Stimulated activated CD8-positive, alpha-beta memory T cell treated with anti-CD3 and anti-CD28 coated beads, Interleukin-2, amount 100 ng/mL, for 1 hour (primary cell): ENCODE measurements at regions not wholly inside any gene's neighbourhood (a gene's known extent, or its start where the extent isn't known, plus 50 kb on each side); places are given as distances from the start of the nearest gene placed in this dataset.

Experiments used
- DNase-seq, 2 donors: peaks; one replicate each; pipeline ENCODE4 v3.0.0-alpha.2; 2020; ENCODE audit warnings: low read depth in 2 of 2

GRCh38 chr22:47439643-47440265 lies 677.3 kb downstream of the TBC1D22A start:
- no peak for DNase-seq

- no peak for DNase-seq
Measured at GRCh38 chr22:47437636-47438035, 675.2 kb downstream of the TBC1D22A start.

GRCh38 chr22:47437110-47437509 lies 674.7 kb downstream of the TBC1D22A start:
- DNase-seq = no peak

GRCh38 chr22:47435826-47436225 lies 673.4 kb downstream of the TBC1D22A start:
- DNase-seq = no peak

GRCh38 chr22:47435204-47435487 lies 672.7 kb downstream of the TBC1D22A start:
- DNase-seq = no peak

GRCh38 chr22:47434336-47435203 lies 672.1 kb downstream of the TBC1D22A start:
- DNase-seq = no peak

- no peak for DNase-seq
Measured at GRCh38 chr22:47433627-47434026, 671.2 kb downstream of the TBC1D22A start.

GRCh38 chr22:47432683-47433082 lies 670.2 kb downstream of the TBC1D22A start:
- DNase-seq = no peak

- DNase-seq = no peak
Measured at GRCh38 chr22:47423861-47424820, 661.7 kb downstream of the TBC1D22A start.

GRCh38 chr22:47423266-47423665 lies 660.8 kb downstream of the TBC1D22A start:
- no peak for DNase-seq

GRCh38 chr22:47422736-47423135 lies 660.3 kb downstream of the TBC1D22A start:
- no peak for DNase-seq

GRCh38 chr22:47421846-47422245 lies 659.4 kb downstream of the TBC1D22A start:
- no peak for DNase-seq

- DNase-seq = no peak
Measured at GRCh38 chr22:47420211-47420610, 657.8 kb downstream of the TBC1D22A start.

GRCh38 chr22:47419239-47419638 lies 656.8 kb downstream of the TBC1D22A start:
- no peak for DNase-seq

- no peak for DNase-seq
Measured at GRCh38 chr22:47417699-47418098, 655.2 kb downstream of the TBC1D22A start.

GRCh38 chr22:47411006-47411405 lies 648.6 kb downstream of the TBC1D22A start:
- DNase-seq = no peak

GRCh38 chr22:47409539-47410275 lies 647.3 kb downstream of the TBC1D22A start:
- DNase-seq = no peak

GRCh38 chr22:47408409-47408808 lies 646.0 kb downstream of the TBC1D22A start:
- no peak for DNase-seq

GRCh38 chr22:47407461-47408025 lies 645.1 kb downstream of the TBC1D22A start:
- no peak for DNase-seq

GRCh38 chr22:47406896-47407295 lies 644.4 kb downstream of the TBC1D22A start:
- DNase-seq = no peak

GRCh38 chr22:47406180-47406834 lies 643.9 kb downstream of the TBC1D22A start:
- no peak for DNase-seq
